ENCODE measurements at regions not wholly inside any gene's neighbourhood (a gene's known extent, or its start where the extent isn't known, plus 50 kb on each side); places are given as distances from the start of the nearest gene placed in this dataset.
"Not testable (repeated sequence)": the region's sequence is repeated elsewhere in the genome, so short reads cannot be mapped to it uniquely, and the experiment has no call there.

DNA sequence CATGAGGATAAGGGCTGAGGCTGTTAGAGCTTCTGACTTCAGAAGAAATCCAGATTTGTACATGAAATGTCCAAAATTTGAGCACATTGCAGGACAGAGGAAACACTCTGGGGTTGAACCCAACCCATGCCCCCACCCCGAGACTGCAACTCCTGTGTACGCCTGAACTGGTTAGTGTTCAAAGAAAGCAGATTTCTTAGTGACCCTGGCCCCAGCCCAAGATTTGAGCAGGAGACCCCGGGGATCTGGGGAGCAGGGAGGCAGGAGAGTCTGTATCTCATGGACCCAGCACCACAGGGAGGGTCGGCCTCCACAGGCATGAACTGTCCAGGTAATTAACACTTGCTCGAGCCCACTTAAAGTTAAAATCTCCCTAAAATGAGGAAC lies 69.3 kb upstream of the WNT7B start:
- peaks cover 79 to 83% (median 81%) of the 10 kb centered on the region in 3 donors for H3K4me1 ChIP-seq (ENCODE audit: control insufficient read depth in 3 of 3, insufficient read depth in 3 of 3, low read length in 3 of 3)

DNA sequence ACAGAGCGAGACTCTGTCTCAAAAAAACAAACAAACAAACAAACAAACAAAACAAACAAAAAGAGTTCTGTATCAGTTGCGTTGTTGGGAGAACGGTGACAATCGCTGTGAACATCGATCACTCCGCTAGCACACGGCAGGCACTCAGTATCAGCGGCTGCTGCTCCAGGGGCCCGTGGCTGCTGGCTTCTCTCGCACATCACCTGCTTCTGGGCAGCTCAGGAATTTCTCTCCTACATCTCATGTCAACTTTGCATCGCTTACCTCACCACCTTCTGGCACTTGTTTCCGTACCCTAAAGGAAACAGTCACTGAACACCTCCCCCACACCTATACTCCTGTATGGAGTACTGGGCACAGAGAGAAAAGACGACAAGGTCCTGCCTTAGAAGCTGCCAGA lies 70.3 kb upstream of the WNT7B start:
- H3K4me1 ChIP-seq (ENCODE audit: control insufficient read depth in 3 of 3, insufficient read depth in 3 of 3, low read length in 3 of 3) = peaks cover 82 to 86% (median 82%) of the 10 kb centered on the region in 3 donors
- no peaks in the 10 kb centered on the region for H3K27me3 ChIP-seq (ENCODE audit: control insufficient read depth in 3 of 3, insufficient read depth in 3 of 3, low read length in 3 of 3)
- peak overlapping the region in 2 of 3 donors; percentile 29 to 40 for H3K4me3 ChIP-seq (ENCODE audit: low read length in 3 of 3)
- H3K27ac ChIP-seq (ENCODE audit: low read depth, low read length) = peak overlapping the region; percentile 90
- no peaks in the 10 kb centered on the region for H3K9me3 ChIP-seq (ENCODE audit: control insufficient read depth in 3 of 3, low read length in 3 of 3)
- peaks cover 0 to 13% (median 11%) of the 10 kb centered on the region in 3 donors for H3K36me3 ChIP-seq (ENCODE audit: control insufficient read depth in 3 of 3, insufficient read depth in 3 of 3, low read length in 3 of 3)
- peak overlapping the region in 1 of 3 donors; percentile 70 for H3K9ac ChIP-seq (ENCODE audit: low read depth in 1 of 3, low read length in 3 of 3)

More for the DNA sequence above, 69.3 kb upstream of the WNT7B start:
- Histone ChIP-seq H3K9me3 (ENCODE audit: control insufficient read depth in 3 of 3, low read length in 3 of 3) (no peaks in the 10 kb centered on the region), H3K27me3 (ENCODE audit: control insufficient read depth in 3 of 3, insufficient read depth in 3 of 3, low read length in 3 of 3) (no peaks in the 10 kb centered on the region), H3K4me3 (ENCODE audit: low read length in 3 of 3) (peak overlapping the region; percentile 10 to 86 (median 75)), H3K36me3 (ENCODE audit: control insufficient read depth in 3 of 3, insufficient read depth in 3 of 3, low read length in 3 of 3) (peaks cover 0 to 12% (median 9%) of the 10 kb centered on the region in 3 donors), H3K9ac (ENCODE audit: low read depth in 1 of 3, low read length in 3 of 3) (peak overlapping the region; percentile 93 to 97 (median 95)), H3K27ac (ENCODE audit: low read depth, low read length) (peak overlapping the region; percentile 90)

DNA sequence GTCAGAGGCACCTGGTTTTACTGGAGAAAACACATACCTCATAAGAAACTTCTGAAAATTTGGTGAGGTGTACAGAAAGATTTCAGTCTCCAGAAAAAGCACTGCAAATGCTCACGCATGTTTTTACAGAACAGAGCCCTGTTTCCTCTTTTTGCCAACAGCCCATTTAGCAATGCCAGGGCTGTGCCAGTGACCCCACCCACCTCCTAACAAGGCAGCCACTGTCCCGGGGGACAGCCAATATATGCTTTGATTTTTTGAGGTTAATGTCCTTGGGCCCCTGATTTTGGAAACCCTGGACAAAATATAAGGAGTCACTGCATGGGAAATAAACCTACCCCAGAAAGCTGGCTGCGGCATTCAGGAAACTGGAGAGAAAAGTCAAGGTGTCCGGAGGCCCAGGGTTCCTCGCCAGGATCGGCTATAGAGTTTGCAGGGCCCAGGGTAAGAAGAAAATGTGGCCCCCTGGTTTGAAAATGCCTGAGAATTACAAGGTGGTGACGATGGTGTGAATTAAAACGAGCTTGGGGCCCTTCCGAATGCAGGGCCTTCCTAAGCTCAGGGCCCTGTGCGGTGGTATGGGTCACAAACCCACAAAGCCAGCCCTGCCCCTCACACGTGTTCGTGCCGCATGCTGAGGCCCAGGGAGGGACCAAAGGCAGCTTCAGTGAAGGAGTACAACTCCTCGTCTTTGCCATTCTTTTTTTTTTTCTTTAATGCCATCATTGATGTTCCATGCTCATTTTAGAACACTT lies 71.1 kb upstream of the WNT7B start:
- Histone ChIP-seq H3K4me3 (ENCODE audit: low read length in 3 of 3) (peak overlapping the region in 1 of 3 donors; percentile 40), H3K4me1 (ENCODE audit: control insufficient read depth in 3 of 3, insufficient read depth in 3 of 3, low read length in 3 of 3) (peaks cover 84 to 89% (median 84%) of the 10 kb centered on the region in 3 donors), H3K27me3 (ENCODE audit: control insufficient read depth in 3 of 3, insufficient read depth in 3 of 3, low read length in 3 of 3) (no peaks in the 10 kb centered on the region), H3K27ac (ENCODE audit: low read depth, low read length) (peak overlapping the region; percentile 66), H3K36me3 (ENCODE audit: control insufficient read depth in 3 of 3, insufficient read depth in 3 of 3, low read length in 3 of 3) (peaks cover 0 to 13% (median 11%) of the 10 kb centered on the region in 3 donors), H3K9me3 (ENCODE audit: control insufficient read depth in 3 of 3, low read length in 3 of 3) (no peaks in the 10 kb centered on the region), H3K9ac (ENCODE audit: low read depth in 1 of 3, low read length in 3 of 3) (peak overlapping the region in 2 of 3 donors; percentile 32 to 70)

DNA sequence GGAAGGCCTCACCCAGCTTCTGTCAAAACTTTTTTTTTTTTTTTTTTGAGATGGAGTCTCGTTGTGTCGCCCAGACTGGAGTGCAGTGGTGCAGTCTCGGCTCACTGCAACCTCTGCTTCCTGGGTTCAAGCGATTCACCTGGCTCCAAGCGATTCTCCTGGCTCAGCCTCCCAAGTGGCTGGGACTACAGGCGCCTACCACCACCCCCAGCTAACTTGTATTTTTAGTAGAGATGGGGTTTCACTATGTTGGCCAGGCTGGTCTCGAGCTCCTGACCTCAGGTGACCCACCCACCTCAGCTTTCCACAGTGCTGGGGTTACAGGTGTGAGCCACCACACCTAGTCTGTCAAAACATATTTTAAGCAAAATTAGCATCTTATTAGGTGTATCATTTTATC lies 71.7 kb upstream of the WNT7B start:
- H3K4me3 ChIP-seq (ENCODE audit: low read length in 3 of 3); H3K9ac ChIP-seq (ENCODE audit: low read depth in 1 of 3, low read length in 3 of 3); H3K9me3 ChIP-seq (ENCODE audit: control insufficient read depth in 3 of 3, low read length in 3 of 3); H3K27me3 ChIP-seq (ENCODE audit: control insufficient read depth in 3 of 3, insufficient read depth in 3 of 3, low read length in 3 of 3): not testable (repeated sequence)
- peaks cover 0 to 13% (median 11%) of the 10 kb centered on the region in 3 donors for H3K36me3 ChIP-seq (ENCODE audit: control insufficient read depth in 3 of 3, insufficient read depth in 3 of 3, low read length in 3 of 3)
- peaks cover 81 to 86% (median 82%) of the 10 kb centered on the region in 3 donors for H3K4me1 ChIP-seq (ENCODE audit: control insufficient read depth in 3 of 3, insufficient read depth in 3 of 3, low read length in 3 of 3)
- H3K27ac ChIP-seq (ENCODE audit: low read depth, low read length) = peak overlapping the region; percentile 66

DNA sequence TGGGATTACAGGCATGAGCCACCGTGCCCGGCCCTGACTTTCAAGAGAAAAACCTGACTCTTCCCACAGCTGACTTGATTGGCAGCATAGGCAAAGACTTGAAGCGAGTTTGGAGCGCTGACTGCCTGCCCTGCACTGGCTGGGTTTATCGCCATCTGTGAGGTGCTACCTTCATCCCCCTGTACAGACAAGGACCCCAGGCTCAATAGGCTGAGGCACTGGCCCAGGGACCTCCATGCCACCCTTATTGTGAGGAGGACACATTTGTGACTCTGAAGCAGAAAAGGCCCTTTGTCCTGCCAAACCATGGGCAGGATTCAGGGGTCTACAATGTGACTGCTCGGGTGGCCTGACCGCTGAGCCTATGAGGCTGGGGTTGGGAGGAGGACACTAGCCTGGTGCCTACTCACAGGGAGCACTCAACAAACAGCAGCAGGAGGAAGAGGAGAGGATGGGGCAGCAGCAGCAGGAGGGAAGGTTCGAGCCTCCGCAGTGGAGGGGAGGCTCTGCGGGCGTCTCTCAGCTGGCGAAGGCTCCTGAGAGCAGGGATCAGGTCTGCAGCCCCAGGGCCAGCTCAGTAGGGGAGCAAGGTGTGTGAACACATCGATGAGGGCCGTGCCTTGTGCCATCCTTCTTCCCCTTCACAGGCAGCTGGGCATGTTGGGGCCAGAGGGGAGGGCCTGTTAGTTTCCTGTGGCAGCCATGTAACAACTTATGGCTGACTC lies 72.9 kb upstream of the WNT7B start:
- peaks cover 0 to 13% (median 11%) of the 10 kb centered on the region in 3 donors for H3K36me3 ChIP-seq (ENCODE audit: control insufficient read depth in 3 of 3, insufficient read depth in 3 of 3, low read length in 3 of 3)
- no peaks in the 10 kb centered on the region for H3K9me3 ChIP-seq (ENCODE audit: control insufficient read depth in 3 of 3, low read length in 3 of 3)
- no peaks in the 10 kb centered on the region for H3K27me3 ChIP-seq (ENCODE audit: control insufficient read depth in 3 of 3, insufficient read depth in 3 of 3, low read length in 3 of 3)
- no peak overlapping the region for H3K4me3 ChIP-seq (ENCODE audit: low read length in 3 of 3)
- H3K27ac ChIP-seq (ENCODE audit: low read depth, low read length) = peak overlapping the region; percentile 13
- H3K9ac ChIP-seq (ENCODE audit: low read depth in 1 of 3, low read length in 3 of 3) = peak overlapping the region in 2 of 3 donors; percentile 20 to 62
- peaks cover 80 to 84% (median 80%) of the 10 kb centered on the region in 3 donors for H3K4me1 ChIP-seq (ENCODE audit: control insufficient read depth in 3 of 3, insufficient read depth in 3 of 3, low read length in 3 of 3)

DNA sequence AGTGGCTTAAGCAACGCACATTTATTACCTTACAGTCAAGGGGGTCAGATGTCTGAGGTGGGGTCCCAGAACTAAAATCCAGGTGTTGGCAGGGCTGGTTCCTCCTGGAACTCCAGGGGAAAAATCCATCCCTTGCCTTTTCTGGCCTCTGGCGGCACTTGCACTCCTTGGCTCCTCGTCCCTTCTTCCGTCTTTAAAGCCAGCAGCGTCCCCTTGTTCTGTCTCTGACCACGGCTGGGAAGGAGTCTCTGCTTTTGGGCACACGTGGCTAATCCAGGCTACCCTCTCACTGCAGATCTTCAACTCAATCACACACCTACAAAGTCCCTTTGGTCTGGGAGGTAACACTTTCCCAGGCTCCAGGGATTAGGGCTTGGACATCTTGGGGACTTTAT lies 73.5 kb upstream of the WNT7B start:
- H3K9ac ChIP-seq (ENCODE audit: low read depth in 1 of 3, low read length in 3 of 3) = peak overlapping the region in 2 of 3 donors; percentile 43 to 91
- no peaks in the 10 kb centered on the region for H3K27me3 ChIP-seq (ENCODE audit: control insufficient read depth in 3 of 3, insufficient read depth in 3 of 3, low read length in 3 of 3)
- peaks cover 0 to 13% (median 11%) of the 10 kb centered on the region in 3 donors for H3K36me3 ChIP-seq (ENCODE audit: control insufficient read depth in 3 of 3, insufficient read depth in 3 of 3, low read length in 3 of 3)
- H3K4me3 ChIP-seq (ENCODE audit: low read length in 3 of 3) = no peak overlapping the region
- H3K27ac ChIP-seq (ENCODE audit: low read depth, low read length) = peak overlapping the region; percentile 13
- H3K4me1 ChIP-seq (ENCODE audit: control insufficient read depth in 3 of 3, insufficient read depth in 3 of 3, low read length in 3 of 3) = peaks cover 82 to 86% (median 82%) of the 10 kb centered on the region in 3 donors
- H3K9me3 ChIP-seq (ENCODE audit: control insufficient read depth in 3 of 3, low read length in 3 of 3) = no peaks in the 10 kb centered on the region

DNA sequence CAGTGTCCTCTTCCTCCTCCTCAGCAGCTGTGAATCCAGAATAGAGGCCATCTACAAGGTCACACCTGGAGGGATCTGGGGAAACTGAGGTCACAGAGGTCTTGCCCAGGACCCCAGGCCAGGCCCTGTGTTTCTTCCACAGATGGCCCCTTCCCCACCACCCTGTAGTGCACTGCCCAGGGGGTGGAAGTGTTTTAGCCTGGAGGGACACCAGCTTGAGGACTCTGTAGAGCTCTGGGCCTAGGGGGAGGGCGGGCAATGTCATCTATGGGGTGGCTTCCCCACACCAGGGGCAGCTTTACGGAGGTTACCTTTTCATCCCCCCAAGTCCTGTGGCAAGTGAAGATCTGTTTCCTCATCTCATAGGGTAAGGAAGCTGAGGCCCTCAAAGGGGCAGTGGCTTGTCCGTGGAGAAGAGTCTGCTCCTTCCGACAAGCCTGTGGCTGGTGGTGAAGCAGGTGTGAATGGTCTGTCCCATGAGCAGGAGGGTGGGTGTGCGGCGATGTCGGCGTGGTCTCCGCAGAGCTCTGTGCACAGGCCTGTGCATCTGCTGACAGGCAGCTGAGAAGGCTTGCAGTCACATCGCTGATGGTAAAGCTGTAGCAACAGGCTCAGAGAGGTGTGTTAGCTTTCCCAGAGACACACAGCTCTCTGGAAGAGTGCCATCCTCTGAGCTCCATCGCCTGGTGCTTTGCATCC lies 74.1 kb upstream of the WNT7B start:
- H3K4me3 ChIP-seq (ENCODE audit: low read length in 3 of 3) = no peak overlapping the region
- no peak overlapping the region for H3K27ac ChIP-seq (ENCODE audit: low read depth, low read length)
- H3K9me3 ChIP-seq (ENCODE audit: control insufficient read depth in 3 of 3, low read length in 3 of 3) = no peaks in the 10 kb centered on the region
- no peaks in the 10 kb centered on the region for H3K27me3 ChIP-seq (ENCODE audit: control insufficient read depth in 3 of 3, insufficient read depth in 3 of 3, low read length in 3 of 3)
- H3K36me3 ChIP-seq (ENCODE audit: control insufficient read depth in 3 of 3, insufficient read depth in 3 of 3, low read length in 3 of 3) = peaks cover 0 to 13% (median 11%) of the 10 kb centered on the region in 3 donors
- peaks cover 82 to 86% (median 82%) of the 10 kb centered on the region in 3 donors for H3K4me1 ChIP-seq (ENCODE audit: control insufficient read depth in 3 of 3, insufficient read depth in 3 of 3, low read length in 3 of 3)
- H3K9ac ChIP-seq (ENCODE audit: low read depth in 1 of 3, low read length in 3 of 3) = peak overlapping the region in 2 of 3 donors; percentile 43 to 91

DNA sequence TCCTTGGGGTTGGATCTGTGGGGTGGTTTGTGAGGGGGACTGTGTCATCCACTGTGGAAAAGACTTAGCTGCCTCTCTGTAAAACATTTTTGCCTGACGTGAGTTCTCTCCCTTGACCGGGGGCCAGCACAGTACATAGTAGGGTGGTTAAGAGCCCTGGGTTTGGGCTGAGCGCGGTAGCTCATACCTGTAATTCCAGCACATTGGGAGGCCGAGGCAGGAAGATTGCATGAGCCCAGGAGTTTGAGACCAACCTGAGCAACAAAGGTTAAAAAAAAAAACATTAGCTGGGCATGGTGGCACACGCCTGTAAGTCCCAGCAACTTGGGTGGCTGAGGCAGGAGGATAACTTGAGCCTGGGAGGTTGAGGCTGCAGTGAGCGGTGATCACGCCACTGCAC lies 74.7 kb upstream of the WNT7B start:
- no peaks in the 10 kb centered on the region for H3K9me3 ChIP-seq (ENCODE audit: control insufficient read depth in 3 of 3, low read length in 3 of 3)
- peak overlapping the region in 2 of 3 donors; percentile 2 to 91 for H3K9ac ChIP-seq (ENCODE audit: low read depth in 1 of 3, low read length in 3 of 3)
- peaks cover 82 to 86% (median 82%) of the 10 kb centered on the region in 3 donors for H3K4me1 ChIP-seq (ENCODE audit: control insufficient read depth in 3 of 3, insufficient read depth in 3 of 3, low read length in 3 of 3)
- no peak overlapping the region for H3K4me3 ChIP-seq (ENCODE audit: low read length in 3 of 3)
- no peaks in the 10 kb centered on the region for H3K27me3 ChIP-seq (ENCODE audit: control insufficient read depth in 3 of 3, insufficient read depth in 3 of 3, low read length in 3 of 3)
- no peak overlapping the region for H3K27ac ChIP-seq (ENCODE audit: low read depth, low read length)
- peaks cover 0 to 13% (median 11%) of the 10 kb centered on the region in 3 donors for H3K36me3 ChIP-seq (ENCODE audit: control insufficient read depth in 3 of 3, insufficient read depth in 3 of 3, low read length in 3 of 3)

DNA sequence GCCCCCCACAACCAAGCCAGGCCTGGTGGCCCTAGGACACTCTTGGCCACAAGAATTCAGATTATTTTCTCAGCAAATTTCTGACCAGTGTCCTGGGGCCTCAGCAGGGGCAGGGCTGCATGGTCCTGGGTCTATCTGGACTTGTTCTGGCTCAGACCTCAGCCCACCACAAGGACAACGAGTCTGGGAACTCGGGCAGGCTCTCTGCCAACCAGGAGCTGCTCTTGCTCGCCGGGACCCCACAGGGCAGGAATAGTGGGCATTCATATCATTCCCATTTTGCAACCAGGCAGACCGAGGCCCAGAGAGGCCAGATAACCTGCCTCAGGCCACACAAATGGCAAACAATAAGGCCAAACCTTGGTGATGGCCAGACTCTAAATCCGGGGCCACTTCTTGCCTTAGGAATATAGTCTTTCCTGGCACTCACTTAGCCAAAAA lies 75.4 kb upstream of the WNT7B start:
- Histone ChIP-seq H3K4me3 (ENCODE audit: low read length in 3 of 3) (peak overlapping the region; percentile 75 to 84 (median 83)), H3K27me3 (ENCODE audit: control insufficient read depth in 3 of 3, insufficient read depth in 3 of 3, low read length in 3 of 3) (no peaks in the 10 kb centered on the region), H3K27ac (ENCODE audit: low read depth, low read length) (peak overlapping the region; percentile 94), H3K9ac (ENCODE audit: low read depth in 1 of 3, low read length in 3 of 3) (peak overlapping the region; percentile 82 to 91 (median 86)), H3K36me3 (ENCODE audit: control insufficient read depth in 3 of 3, insufficient read depth in 3 of 3, low read length in 3 of 3) (peaks cover 0 to 13% (median 11%) of the 10 kb centered on the region in 3 donors), H3K9me3 (ENCODE audit: control insufficient read depth in 3 of 3, low read length in 3 of 3) (no peaks in the 10 kb centered on the region), H3K4me1 (ENCODE audit: control insufficient read depth in 3 of 3, insufficient read depth in 3 of 3, low read length in 3 of 3) (peaks cover 84 to 85% (median 85%) of the 10 kb centered on the region in 3 donors)

All from skeletal muscle tissue (tissue), 3 donors.